Stimulated activated CD8-positive, alpha-beta memory T cell treated with anti-CD3 and anti-CD28 coated beads, Interleukin-4, amount 100 ng/mL, for 1 hour (primary cell): ENCODE measurements at regions not wholly inside any gene's neighbourhood (a gene's known extent, or its start where the extent isn't known, plus 50 kb on each side); places are given as distances from the start of the nearest gene placed in this dataset.

ENCODE experiments used
- DNase-seq, 2 donors: peaks; one replicate each; pipeline ENCODE4 v3.0.0-alpha.2; 2020; ENCODE audit warnings: low read depth in 2 of 2, low spot score in 1 of 2

DNA sequence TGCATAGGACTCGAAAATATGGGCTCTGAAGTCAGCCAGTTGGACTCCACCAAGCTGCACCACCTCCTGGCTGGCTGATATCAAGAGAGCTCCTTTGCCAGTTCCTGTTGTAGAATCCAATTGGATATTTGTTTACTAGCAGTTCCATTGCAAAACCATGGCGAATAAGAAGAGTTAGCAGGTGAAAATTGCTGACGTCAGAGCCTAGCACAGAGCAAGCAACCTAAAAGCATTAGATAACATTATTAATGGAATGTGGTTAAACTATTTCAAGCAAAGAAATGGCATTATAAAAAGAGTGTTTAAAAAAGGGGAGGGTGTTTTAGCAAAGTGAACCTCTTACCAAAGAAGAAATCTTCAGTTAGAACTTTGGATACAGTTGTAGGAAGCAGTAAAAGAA lies 1816.3 kb upstream of the TENM3 start:
- DNase-seq: no peak

DNA sequence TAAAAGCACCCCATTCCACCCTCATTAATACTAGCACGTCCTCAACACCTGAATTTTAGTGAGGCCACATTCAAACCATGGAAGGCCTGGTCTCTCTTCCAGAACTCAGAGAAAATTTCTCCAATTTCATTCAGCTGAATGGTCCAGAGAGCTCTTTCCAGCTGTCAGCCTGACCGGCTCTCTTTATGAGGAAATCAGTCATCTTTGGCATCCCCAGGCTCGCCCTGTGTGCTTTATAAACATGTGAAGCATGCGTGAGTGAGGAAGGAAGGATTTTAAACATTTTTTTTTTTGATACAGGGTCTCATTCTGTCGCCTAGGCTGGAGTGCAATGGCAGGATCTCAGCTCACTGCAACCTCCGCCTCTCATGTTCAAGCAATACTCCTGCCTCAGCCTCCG lies 1812.9 kb upstream of the TENM3 start:
- no peak for DNase-seq

DNA sequence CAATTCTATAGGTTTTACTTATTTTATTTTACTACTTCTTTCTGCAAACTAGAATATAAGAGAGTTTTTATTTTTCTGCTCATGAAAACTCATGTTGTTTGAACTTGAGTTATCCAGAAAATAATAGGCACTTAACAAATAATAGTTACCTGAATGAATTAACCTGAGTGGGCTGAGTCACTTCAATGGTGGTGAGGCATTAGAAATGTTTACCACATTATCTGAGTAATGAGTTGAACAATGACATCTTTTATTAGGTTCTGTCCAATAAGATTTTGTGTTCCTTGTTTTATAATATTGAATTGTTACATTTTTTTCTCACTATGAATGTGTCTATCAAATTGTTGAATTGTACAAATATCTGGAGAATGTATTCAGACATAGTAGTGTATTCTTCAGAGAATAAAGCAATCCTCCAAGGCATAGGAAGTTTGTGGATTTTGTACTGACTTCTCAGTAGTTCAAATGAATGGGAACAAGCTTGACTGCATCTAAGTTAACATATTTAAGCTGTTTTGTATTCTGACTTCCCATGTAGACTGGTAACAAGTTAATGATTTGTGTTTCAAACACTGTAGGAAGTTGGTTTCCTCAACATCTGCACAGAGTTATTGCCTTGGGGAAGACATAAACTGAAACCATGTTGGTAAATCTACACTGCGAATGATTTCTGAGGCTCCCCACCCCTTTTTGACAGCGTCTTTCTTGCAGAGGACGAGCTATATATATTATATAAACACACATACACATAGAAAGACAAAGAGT lies 1808.9 kb upstream of the TENM3 start:
- DNase-seq: no peak

DNA sequence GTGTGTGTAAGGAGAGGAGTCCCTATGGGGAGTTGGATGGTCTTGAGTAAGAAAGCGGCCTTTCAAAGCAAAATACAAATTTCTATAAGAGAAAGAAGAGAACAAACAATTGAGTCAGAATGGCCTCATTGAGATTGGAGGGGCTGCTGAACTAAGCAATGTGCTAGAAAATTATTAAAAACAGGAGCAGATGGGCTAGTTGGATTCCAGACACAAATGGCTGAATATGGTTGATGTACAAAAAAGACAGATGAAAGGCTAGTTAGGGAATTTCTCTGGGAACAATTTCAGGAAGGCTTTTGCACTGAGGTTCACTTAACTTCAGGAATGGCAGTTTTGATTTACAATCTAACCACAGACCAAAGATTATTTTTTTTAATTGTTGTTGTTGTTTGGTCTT lies 1806.8 kb upstream of the TENM3 start:
- no peak for DNase-seq

DNA sequence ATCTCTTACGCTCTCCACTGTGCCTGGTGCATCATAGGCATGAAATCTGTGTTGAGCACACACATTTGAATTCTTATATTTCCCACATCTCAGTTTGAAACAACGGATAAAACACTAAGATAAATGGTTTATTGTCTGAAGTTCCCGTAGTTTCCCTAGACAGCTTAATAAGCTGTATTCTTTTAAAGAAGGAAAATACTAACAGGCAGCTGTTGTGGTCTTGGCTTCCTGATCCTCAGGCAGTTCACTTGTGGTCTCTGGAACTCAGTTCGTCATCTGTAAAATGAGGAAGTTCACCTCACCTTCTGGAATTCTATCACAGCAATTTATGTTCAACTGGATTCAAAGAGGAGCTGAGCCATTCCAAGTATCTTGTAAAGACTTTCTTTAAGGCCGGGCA lies 1805.6 kb upstream of the TENM3 start:
- no peak for DNase-seq

DNA sequence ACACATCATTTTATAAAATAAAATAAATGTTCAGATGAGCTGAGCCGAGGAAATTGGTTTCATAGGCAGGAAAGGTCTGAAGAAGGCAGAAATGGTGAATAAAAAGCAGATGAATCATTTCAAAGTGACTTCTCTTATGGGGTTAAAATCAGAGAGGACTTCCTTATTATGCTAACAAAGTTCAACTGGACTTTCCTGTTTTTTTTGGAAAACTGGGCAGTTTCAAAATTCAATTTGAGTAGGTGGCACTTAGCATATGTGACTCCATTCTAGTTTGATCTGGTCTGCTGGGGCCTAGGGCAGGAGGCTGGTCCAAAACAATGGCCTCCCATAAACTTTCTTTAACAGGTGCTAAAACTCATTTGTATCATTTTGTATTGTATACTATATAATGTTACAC lies 1794.9 kb upstream of the TENM3 start:
- DNase-seq: no peak

DNA sequence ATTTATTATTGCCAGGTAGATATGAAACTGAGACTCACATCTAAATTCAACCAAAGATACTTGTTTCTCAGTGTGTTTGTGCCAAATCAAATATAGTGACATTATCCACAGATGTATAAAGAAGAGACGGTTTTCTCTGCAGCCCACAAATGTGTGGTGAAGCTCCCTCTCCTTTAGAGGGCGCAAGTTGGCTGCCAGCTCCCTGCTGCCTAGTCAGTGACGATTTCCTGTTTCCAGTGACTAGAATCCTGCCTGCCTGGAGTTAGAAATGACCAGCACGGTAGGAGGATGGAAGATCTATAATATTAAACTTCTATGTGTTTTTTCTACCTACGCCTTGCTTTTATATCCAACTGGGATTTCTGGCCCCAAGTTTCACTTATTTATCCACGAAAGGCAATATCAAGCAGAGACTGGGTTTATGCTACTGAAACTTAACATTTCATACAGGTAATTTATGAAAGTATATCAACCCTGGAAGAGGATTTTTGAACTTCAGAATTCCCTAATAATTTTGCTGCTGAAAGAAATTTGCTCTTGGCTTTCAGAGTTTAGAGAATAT lies 1793.7 kb upstream of the TENM3 start:
- no peak for DNase-seq

DNA sequence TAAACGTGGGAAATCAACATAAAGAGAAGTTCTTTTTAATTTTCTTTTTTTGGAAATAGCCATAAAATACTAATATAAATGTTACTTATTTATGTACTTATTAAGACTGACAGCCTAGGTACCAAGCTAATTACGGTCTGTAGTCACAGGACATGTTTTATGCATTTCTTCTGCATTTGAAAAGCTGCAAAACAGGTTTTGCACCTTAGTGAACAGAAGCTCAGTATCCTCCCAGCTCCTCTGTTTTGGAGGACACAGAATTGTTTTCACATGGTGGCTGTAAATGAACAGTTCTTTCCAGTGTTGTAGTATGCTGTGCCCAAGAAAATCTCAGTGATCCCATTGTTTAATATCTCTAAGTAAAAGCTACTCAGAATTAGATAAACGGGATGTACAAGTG lies 1788.0 kb upstream of the TENM3 start:
- DNase-seq: no peak

DNA sequence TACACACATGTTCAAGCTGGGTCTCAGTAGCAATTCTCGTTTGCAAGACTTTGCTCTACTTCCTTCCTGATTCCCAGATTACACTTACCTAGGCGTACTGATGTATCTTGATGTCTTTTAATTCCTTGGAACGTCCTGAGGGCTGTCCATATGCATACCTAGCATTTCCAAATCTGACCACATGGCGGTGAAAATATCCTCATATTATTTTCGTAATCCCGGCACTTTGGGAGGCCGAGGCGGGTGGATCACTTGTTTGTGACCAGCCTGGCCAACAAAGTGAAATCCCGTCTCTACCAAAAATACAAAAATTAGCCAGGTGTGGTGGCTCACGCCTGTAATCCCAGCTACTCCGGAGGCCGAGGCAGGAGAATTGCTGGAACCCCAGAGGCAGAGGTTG lies 1786.3 kb upstream of the TENM3 start:
- DNase-seq: no peak

DNA sequence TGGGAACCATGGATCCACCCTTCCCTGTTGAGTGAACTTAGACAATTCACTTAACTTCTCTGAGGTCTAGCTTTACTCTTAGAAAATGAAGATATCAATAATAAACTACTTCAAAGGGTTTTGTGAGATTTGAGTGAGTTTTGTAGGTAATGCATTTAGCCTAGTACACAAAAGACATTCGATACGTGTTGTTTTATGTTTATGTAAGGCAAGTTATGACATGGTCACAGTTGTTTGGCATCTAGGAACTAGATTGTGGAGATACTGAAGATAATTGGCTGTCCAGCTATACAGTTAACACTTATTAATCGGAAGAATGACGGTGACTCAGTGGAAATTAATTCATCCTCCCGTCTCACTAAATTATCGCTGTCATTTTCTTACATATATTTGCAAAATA lies 1781.1 kb upstream of the TENM3 start:
- no peak for DNase-seq

DNA sequence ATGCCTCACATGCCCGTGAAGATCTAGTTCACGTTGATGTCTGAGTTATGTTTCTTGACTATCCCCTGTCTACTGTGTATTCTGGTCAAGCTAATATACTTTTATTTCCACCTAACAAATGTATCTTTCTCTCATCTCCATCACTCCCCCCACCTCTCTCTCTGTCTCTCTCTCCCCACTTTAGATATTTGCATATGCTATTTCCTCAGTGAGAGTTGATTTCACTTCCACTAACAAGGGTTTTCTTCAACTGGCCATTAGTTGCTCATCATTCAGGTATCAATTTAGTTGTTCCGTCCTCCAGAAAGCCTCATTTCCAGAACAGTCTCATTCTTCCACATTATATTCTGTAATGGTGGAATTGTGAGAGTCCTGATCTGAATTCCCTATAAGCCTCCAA lies 1777.8 kb upstream of the TENM3 start:
- no peak for DNase-seq

DNA sequence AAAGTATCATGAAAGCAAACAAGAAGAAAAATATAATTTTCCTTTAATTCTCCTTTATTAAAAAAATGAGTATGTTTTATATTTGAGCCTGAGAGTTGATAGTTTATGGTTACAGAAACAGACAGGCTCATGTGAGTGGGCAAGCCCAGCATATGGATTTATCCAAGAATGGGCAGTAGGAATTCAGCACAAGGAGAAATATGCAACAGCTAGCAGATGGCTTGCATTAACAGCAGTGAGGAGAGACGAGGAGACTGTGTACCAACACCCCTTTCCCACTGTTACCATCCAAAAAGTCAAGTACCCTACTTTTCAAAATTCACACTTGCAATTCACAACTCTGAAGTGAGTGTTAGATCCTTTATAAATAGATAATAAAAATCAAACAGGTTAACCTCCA lies 1760.2 kb upstream of the TENM3 start:
- no peak for DNase-seq

DNA sequence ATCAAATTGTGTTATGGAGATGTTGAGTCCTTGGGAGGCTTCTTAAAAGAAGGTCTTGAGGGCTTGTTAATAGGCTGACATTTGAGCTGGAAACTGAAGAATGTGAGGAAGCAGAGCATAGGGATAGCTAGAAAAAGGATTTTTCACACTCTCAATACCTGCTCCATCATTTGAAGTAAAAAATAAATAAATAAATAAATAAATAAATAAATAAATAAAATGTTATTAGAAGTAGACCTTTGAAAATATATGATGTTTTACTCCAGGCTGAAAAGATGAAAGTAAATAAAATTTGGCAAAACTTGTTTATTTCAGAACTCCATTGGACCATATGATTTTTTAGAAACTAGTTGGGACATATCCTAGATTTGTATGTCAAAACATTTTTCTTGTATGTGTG lies 1757.8 kb upstream of the TENM3 start:
- no peak for DNase-seq

DNA sequence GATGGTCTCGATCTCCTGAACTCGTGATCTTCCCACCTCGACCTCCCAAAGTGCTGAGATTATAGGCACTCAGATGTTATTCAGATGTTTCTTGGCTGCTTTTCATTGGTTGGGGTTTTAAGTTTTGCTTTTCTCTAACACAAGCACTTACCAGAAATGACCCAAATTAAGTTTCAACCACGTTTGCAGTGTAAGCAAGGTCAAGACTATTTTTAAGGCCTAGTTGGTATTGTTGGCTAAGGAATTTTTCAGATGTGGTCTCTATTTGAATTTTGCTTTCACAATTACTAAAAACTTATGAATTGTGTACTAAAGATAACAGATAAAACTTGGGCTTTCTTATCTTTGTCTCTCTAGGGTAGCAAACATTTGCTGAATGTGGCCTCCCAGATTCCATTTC lies 1756.9 kb upstream of the TENM3 start:
- no peak for DNase-seq

DNA sequence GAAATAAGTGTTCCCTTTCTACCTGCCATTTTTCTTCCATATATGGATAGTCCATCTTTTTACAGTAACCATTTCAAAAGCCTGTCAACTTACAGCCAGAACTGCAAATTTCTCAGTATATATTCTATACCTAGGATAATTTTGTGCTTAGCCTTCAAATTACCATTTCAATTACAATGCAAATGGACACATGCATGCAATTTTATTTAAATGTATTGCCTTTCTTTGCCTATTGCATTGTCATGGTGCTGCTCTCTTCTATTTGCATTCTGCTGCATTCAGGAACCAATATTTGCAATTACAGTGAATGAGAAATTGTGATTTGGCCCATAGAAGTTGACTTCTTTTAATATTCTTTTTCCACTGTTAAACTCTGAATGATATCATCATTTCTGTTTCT lies 1753.4 kb upstream of the TENM3 start:
- no peak for DNase-seq

DNA sequence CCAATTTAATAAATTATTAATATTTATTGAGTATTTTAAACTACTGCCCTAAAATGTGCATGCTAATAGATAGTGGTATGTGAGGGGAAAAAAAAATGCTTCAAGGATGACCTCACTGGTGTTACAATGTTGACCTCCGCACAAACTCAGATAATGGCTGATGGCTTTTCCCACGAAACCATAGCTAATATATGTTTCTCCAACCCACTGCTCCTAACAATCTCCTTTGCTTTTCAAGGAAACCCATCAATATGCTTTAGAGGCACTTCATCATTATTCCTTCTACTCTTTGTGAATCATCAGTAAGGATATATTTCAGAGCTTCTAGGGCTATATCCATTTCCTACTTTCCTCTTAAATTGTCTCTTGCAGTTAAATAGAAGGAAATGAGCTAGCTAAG lies 1752.0 kb upstream of the TENM3 start:
- no peak for DNase-seq

DNA sequence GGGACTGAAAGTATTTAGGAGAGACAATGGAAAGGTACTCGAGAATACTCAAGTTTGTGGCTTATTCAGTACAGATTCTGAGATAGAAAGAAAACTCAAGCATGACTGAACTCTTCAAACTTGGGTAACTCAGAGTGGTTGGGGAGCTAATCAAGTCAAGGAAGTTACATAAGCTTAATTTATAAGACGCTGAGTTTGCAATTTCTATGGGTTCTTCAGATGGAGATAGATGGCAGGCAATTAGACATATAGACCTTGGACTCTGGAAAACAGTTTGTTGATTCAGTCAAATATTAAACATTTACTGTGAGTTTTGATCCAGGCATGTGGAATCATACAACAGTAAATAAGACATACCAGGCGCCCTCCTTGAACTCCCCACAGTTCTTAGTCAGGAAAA lies 1749.9 kb upstream of the TENM3 start:
- no peak for DNase-seq

DNA sequence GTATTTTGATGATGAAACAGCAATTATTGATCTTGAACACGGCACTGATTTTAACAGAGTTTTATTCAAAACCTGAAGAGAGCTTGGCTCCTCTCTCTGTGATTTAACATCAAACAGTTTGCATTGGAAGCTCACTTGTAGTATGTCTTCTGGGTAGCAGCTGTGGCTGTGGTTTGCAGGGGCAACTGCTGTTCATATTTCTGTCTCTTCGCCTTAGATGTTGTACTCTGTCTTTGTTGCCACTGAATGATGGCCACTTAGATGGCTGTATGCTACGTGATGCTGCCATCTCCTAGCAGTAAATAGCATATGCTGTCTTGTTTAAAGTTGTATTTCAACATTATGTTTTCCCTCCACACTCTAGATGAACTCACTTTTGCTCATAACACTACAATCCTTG lies 1743.0 kb upstream of the TENM3 start:
- DNase-seq: no peak

DNA sequence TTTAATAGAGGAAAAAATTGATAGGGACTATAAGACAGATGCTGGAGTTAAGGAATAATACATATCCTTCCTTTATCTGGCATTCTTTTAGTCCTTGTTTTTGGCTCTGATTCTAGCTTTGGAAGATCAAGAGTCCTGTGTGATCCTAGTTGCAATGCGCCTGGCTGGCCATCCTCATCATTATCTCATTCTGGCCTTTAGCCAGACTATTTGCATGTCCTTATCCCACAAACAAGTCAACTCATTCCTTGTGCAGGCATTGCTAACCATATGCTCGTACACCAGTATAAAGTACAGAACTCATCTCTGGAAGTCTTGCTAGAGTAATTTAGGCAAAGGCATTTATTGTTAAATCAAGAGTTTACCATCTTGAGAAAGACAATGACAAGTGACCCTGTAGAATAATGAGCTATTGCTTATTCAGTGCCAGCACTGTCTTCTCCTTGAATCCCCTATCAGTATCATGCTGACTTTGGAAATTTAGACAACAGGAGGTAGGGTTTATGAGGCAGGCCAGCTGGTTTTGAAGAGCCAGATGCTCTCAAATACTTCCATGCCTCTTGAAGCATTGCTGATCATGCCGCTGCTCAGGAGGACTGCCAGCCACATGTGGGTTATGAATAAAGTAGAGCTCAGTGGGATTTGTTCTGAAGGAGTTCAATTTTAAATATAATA lies 1730.3 kb upstream of the TENM3 start:
- DNase-seq: no peak

DNA sequence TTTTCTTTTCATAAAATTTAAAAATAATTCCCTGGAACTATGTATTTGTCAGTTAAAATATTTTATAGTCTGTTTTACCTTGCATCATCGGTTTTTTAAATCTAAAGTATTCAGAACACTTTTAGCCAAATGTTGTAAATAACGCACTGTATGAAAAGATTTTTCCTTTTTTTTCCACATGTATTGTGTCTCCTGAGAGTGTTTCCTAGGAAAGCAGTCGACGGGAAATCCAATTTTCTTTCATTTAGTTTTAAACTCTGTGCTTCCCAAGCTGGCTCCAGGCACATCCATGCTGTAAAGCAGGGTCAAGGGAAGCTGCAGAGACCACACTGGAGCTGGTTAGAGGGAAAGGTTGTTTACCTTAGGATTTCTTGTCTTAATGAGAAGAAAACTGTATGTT lies 1724.3 kb upstream of the TENM3 start:
- DNase-seq: no peak

DNA sequence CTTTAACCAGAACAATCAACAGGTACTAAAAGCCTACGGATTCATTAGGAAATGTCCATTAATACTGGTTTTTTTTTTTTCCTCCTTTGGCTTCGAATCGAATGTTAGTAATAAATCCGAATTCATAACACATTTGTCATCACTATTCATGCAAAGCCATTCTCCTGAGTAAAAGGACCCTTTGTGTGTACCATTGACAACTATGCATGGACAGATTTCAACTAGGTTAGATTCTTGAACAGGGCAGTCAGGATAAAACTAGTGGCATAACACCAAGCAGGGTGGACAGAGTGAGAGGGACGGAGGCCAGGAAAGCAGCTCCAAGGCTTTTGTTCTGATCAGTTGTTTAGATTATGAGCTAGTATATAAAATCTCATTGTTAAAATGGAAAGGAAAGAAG lies 1722.0 kb upstream of the TENM3 start:
- DNase-seq: no peak

DNA sequence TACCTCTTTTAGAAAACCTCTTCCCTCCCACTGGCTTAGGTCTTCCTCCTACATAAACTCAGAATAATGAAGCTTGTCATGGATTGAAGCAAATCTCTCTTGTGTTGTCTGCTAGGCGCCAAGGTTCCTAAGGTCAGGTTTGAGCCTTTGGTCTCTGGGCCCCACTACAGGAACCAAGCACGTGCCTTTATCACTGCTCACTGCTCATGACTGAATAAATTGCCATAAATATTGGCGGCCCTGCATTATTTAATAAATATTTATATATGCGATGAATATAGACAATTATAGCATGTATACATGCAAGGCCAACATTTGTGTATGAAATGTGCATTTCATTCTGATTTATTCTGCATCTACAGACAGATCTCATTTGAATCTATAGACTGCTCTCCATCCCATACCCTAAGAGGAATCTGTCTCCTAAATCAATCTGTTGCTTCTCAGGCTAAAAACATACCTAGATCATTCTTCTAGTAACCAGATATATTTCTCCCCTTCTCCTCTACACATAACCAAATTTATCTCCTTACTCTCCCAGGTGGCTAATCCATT lies 1717.6 kb upstream of the TENM3 start:
- DNase-seq: no peak

DNA sequence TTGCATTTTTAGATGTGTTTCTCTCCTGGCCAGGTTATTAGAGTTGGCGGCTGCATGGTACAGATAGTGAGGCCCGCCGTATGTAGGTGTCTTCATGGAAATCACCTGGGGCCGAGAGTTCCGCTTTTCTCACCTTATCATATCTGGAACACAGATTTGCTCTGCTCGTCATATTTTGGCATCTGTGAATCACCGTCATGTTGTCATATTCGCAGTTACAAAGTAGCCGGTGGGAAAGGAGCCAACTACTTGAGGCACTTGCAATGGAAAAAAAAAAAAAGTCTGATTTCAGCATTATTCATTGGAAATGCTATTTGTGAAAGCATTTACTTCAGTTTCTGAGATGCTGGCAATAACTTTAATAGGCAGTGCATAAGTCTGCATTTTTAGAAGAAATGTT lies 1715.2 kb upstream of the TENM3 start:
- no peak for DNase-seq
